ENCODE measurements at regions not wholly inside any gene's neighbourhood (a gene's known extent, or its start where the extent isn't known, plus 50 kb on each side); places are given as distances from the start of the nearest gene placed in this dataset.

DNA sequence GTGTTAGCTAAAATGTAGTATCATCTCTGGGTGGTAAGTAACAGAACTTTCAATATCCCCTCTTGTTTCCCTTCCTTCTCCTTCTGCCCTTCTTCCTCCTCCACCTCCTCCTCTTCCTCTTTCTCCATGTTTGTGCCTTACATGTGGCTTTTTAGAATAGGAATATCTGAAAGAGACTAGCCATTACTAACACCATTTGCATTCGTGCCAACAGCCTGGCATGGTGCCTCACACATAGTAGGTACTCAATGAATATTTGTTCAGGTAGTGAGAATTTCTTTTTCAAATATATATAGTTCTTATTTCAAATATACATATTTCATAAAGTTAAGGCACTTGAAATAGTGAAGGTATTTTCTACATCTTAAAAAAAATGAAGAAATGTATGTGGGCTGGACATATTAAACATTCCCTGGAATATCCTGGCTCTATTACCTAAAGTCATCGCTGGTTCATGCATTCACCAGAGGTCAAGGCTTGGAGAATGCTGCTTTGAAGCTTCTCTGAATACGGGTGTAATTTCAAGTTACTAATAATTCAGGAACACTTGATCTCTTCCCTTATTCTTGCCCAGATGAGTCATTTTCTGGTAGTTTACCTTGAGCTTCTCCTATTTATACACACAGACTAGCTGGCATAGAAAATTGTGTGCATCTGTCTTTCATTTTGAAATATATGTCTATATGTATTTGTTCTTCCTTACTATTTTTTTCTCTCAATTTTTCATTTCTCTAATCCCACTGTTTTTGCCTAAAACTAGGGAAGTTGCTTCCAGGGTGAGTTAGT, 319.4 kb downstream of the TGFB2 start:
- TF ChIP-seq, protein P1, sequence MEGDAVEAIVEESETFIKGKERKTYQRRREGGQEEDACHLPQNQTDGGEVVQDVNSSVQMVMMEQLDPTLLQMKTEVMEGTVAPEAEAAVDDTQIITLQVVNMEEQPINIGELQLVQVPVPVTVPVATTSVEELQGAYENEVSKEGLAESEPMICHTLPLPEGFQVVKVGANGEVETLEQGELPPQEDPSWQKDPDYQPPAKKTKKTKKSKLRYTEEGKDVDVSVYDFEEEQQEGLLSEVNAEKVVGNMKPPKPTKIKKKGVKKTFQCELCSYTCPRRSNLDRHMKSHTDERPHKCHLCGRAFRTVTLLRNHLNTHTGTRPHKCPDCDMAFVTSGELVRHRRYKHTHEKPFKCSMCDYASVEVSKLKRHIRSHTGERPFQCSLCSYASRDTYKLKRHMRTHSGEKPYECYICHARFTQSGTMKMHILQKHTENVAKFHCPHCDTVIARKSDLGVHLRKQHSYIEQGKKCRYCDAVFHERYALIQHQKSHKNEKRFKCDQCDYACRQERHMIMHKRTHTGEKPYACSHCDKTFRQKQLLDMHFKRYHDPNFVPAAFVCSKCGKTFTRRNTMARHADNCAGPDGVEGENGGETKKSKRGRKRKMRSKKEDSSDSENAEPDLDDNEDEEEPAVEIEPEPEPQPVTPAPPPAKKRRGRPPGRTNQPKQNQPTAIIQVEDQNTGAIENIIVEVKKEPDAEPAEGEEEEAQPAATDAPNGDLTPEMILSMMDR (IDR thresholded peaks at IDR 0.05), result no peak
- ATAC-seq, result no peak
- DNase-seq, result no peak
- Histone ChIP-seq H3K4me1 (peaks cover 5% of the 10 kb centered on the region), H3K27ac (no peak overlapping the region), H3K9me3 (no peaks in the 10 kb centered on the region), H3K36me3 (no peaks in the 10 kb centered on the region), H3K4me3 (no peak overlapping the region), H3K27me3 (no peaks in the 10 kb centered on the region)
- intact Hi-C loops (cut with DNase I), result no loop called here

DNA sequence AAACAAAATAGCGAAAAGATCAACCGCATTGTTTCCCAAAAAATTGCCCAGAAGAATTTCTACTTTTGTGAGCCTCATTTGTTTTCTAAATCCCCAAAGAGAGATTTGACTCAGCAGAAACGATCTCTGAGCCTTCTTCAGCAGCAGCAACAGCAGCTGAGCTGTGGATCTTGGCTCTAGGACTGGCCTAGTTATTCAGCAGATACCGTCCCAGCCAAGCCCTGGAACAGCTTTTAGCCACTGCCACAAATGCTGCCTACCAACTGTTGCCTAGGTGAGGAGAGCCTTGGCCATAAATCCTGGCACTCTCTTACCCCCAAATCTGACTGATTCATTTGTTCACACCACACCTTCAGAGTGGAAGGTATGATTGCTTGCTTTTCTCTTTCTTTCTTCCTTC, 320.1 kb downstream of the TGFB2 start:
- H3K4me1 ChIP-seq, result peaks cover 5% of the 10 kb centered on the region
- TF ChIP-seq, protein P1 (IDR thresholded peaks at IDR 0.05), result no peak
- ATAC-seq, result peak; percentile 58
- no peaks in the 10 kb centered on the region for H3K36me3 ChIP-seq
- no peak overlapping the region for H3K4me3 ChIP-seq
- H3K27me3 ChIP-seq, result no peaks in the 10 kb centered on the region
- intact Hi-C loops (cut with DNase I), result no loop called here
- H3K27ac ChIP-seq, result no peak overlapping the region
- H3K9me3 ChIP-seq, result no peaks in the 10 kb centered on the region
- DNase-seq, result no peak

DNA sequence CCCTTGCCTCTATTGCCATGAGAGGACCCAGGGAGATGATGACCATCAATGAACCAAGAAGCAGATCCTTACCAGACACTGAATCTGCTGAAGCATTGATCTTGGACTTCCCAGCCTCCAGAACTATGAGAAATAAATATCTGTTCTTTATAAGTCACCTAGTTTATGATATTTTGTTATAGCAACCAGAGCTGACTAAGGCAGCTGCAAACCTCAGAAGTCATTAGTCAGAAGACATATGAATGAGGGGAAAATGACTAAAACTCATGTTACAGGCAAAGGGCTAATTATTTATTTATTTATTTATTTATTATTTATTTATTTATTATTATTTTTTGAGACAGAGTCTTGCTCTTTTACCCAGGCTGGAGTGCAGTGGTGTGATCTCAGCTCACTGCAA, 321.1 kb downstream of the TGFB2 start:
- Histone ChIP-seq H3K9me3 (no peaks in the 10 kb centered on the region), H3K4me1 (peaks cover 5% of the 10 kb centered on the region), H3K36me3 (no peaks in the 10 kb centered on the region), H3K4me3 (no peak overlapping the region), H3K27me3 (no peaks in the 10 kb centered on the region), H3K27ac (no peak overlapping the region)
- ATAC-seq (no peak), DNase-seq (no peak)
- intact Hi-C loops (cut with DNase I), result no loop called here
- TF ChIP-seq, protein P1 (IDR thresholded peaks at IDR 0.05), result no peak

DNA sequence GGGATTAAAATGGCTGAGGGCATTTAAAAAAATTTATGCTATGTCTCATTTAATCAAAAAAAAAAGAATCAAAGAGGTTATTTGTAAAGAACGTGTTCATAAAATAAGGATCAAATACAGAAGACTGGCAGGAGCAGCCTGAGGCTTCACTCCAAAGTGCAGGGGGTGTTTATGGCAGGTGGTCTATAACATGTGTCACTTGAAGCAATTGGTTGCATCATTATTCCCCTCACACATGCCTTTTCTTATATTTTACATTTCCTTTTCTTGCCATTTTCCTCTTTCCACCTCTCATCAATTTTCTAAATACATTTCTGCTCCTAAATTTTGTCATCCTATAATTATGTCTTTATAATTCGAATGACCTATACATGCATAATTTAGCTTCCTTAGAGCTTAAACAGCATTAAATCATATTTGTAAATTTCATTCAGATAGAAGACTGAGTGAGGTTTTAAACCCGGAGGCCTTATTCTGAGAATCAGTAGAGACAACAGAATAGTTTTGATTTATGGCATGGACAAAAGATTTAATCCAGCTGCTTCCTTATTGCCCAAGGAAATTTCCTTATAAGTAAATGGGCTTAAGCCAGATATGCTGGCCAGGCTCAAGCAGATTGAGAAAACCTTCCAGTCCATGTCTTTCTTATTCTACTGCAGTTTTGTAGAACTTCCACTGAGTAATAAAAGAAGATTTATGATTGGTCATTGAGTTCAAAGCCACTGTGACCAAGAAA, 322.8 kb downstream of the TGFB2 start:
- DNase-seq (no peak), ATAC-seq (no peak)
- Histone ChIP-seq H3K4me3 (no peak overlapping the region), H3K27ac (no peak overlapping the region), H3K9me3 (no peaks in the 10 kb centered on the region), H3K27me3 (no peaks in the 10 kb centered on the region), H3K36me3 (no peaks in the 10 kb centered on the region), H3K4me1 (peaks cover 5% of the 10 kb centered on the region)
- intact Hi-C loops (cut with DNase I), result no loop called here
- TF ChIP-seq, protein P1 (IDR thresholded peaks at IDR 0.05), result no peak

DNA sequence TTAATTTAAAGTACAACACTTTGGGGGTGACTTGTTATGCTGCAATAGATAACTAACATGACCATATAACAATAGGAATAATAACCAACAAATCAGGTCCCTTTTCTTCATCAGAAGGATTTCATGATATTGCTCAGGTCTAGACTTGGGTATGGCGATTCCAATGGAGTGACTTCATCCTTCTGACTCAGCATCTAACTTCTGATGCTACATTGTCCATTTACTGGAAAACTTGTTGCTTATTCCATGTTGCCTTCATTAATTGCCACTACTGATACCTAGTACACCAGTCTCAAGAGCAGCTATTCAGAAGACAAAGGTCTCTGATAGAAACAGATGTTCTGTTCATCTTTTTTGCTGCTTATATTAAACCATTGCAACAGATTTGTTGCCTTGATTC, 324.3 kb downstream of the TGFB2 start:
- no peak for ATAC-seq
- Histone ChIP-seq H3K36me3 (no peaks in the 10 kb centered on the region), H3K9me3 (no peaks in the 10 kb centered on the region), H3K4me1 (peaks cover 5% of the 10 kb centered on the region), H3K27me3 (no peaks in the 10 kb centered on the region), H3K27ac (no peak overlapping the region), H3K4me3 (no peak overlapping the region)
- DNase-seq, result no peak
- TF ChIP-seq, protein P1 (IDR thresholded peaks at IDR 0.05), result no peak
- intact Hi-C loops (cut with DNase I), result no loop called here
